ENCODE measurements at regions not wholly inside any gene's neighbourhood (a gene's known extent, or its start where the extent isn't known, plus 50 kb on each side); places are given as distances from the start of the nearest gene placed in this dataset.

DNA sequence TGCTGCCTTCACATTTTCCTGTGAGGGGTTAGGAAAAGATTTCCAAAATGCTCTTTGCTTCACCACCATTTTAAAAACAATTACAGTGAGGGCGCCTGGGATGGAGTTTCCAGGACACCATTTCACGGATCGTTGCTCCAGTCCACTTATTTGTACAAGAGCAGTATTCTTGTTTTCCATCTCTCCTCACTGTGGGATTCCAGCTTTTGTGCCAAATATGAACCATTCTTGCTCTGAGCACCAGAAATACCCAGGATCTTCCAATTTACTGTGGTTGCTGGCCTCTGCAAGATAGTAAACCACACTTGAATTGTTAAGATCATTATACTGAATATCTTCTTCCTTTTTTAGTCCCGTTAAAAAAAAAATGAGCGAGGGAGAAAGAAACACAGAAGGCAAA, 899.5 kb downstream of the TLE1 start:
- TF ChIP-seq POLR2A (IDR thresholded peaks at IDR 0.05; ENCODE audit: low read depth, low read length) (no peak), POLR2AphosphoS5 (IDR thresholded peaks at IDR 0.05; ENCODE audit: insufficient read depth, low read depth, low read length) (no peak), EZH2 (IDR thresholded peaks at IDR 0.05; ENCODE audit: borderline replicate concordance, low read depth, low read length, severe bottlenecking) (no peak), MYC (IDR thresholded peaks at IDR 0.05; ENCODE audit: low read depth, low read length) (no peak)
- TF ChIP-seq, protein P1, sequence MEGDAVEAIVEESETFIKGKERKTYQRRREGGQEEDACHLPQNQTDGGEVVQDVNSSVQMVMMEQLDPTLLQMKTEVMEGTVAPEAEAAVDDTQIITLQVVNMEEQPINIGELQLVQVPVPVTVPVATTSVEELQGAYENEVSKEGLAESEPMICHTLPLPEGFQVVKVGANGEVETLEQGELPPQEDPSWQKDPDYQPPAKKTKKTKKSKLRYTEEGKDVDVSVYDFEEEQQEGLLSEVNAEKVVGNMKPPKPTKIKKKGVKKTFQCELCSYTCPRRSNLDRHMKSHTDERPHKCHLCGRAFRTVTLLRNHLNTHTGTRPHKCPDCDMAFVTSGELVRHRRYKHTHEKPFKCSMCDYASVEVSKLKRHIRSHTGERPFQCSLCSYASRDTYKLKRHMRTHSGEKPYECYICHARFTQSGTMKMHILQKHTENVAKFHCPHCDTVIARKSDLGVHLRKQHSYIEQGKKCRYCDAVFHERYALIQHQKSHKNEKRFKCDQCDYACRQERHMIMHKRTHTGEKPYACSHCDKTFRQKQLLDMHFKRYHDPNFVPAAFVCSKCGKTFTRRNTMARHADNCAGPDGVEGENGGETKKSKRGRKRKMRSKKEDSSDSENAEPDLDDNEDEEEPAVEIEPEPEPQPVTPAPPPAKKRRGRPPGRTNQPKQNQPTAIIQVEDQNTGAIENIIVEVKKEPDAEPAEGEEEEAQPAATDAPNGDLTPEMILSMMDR (IDR thresholded peaks at IDR 0.05; ENCODE audit: extremely low read depth in 1 of 2, insufficient read depth in 1 of 2, low read depth in 1 of 2, low read length in 2 of 2), result no peak
